ENCODE measurements at regions not wholly inside any gene's neighbourhood (a gene's known extent, or its start where the extent isn't known, plus 50 kb on each side); places are given as distances from the start of the nearest gene placed in this dataset.

GRCh38 chr6:93083337-93084230, 335.8 kb downstream of the EPHA7 start:
- DNase-seq (ENCODE audit: low spot score), result no peak

- no peak for DNase-seq (ENCODE audit: low spot score)
These were observed 337.5 kb downstream of the EPHA7 start for GRCh38 chr6:93081901-93082300.

- no peak for DNase-seq (ENCODE audit: low spot score)
These were observed 340.3 kb downstream of the EPHA7 start for GRCh38 chr6:93079061-93079460.

GRCh38 chr6:93073811-93074210, 345.5 kb downstream of the EPHA7 start:
- no peak for DNase-seq (ENCODE audit: low spot score)

- DNase-seq (ENCODE audit: low spot score), result no peak
These were observed 349.5 kb downstream of the EPHA7 start for GRCh38 chr6:93069856-93070255.

GRCh38 chr6:93059911-93060310, 359.4 kb downstream of the EPHA7 start:
- DNase-seq (ENCODE audit: low spot score), result no peak

GRCh38 chr6:93057584-93057983, 361.8 kb downstream of the EPHA7 start:
- no peak for DNase-seq (ENCODE audit: low spot score)

- DNase-seq (ENCODE audit: low spot score), result no peak
These were observed 371.0 kb downstream of the EPHA7 start for GRCh38 chr6:93048381-93048780.

- no peak for DNase-seq (ENCODE audit: low spot score)
These were observed 372.3 kb downstream of the EPHA7 start for GRCh38 chr6:93047033-93047432.

- DNase-seq (ENCODE audit: low spot score), result no peak
These were observed 374.2 kb downstream of the EPHA7 start for GRCh38 chr6:93045156-93045555.

- no peak for DNase-seq (ENCODE audit: low spot score)
These were observed 379.0 kb downstream of the EPHA7 start for GRCh38 chr6:93040375-93040774.

GRCh38 chr6:93036835-93037234, 382.5 kb downstream of the EPHA7 start:
- no peak for DNase-seq (ENCODE audit: low spot score)

- DNase-seq (ENCODE audit: low spot score), result no peak
These were observed 383.6 kb downstream of the EPHA7 start for GRCh38 chr6:93035756-93036155.

- DNase-seq (ENCODE audit: low spot score), result no peak
These were observed 398.0 kb downstream of the EPHA7 start for GRCh38 chr6:93021235-93021915.

- no peak for DNase-seq (ENCODE audit: low spot score)
These were observed 401.7 kb downstream of the EPHA7 start for GRCh38 chr6:93017626-93018025.

- DNase-seq (ENCODE audit: low spot score), result no peak
These were observed 402.1 kb downstream of the EPHA7 start for GRCh38 chr6:93017213-93017612.

- no peak for DNase-seq (ENCODE audit: low spot score)
These were observed 406.3 kb downstream of the EPHA7 start for GRCh38 chr6:93013054-93013453.

- no peak for DNase-seq (ENCODE audit: low spot score)
These were observed 411.0 kb downstream of the EPHA7 start for GRCh38 chr6:93008375-93008774.

- no peak for DNase-seq (ENCODE audit: low spot score)
These were observed 429.7 kb downstream of the EPHA7 start for GRCh38 chr6:92989656-92990055.

- no peak for DNase-seq (ENCODE audit: low spot score)
These were observed 440.1 kb downstream of the EPHA7 start for GRCh38 chr6:92979281-92979680.

- DNase-seq (ENCODE audit: low spot score), result no peak
These were observed 442.3 kb downstream of the EPHA7 start for GRCh38 chr6:92977018-92977417.

GRCh38 chr6:92967362-92967761, 452.0 kb downstream of the EPHA7 start:
- no peak for DNase-seq (ENCODE audit: low spot score)

GRCh38 chr6:92962846-92963245, 456.5 kb downstream of the EPHA7 start:
- DNase-seq (ENCODE audit: low spot score), result no peak

Measured in CD4-positive, alpha-beta T cell treated with Interleukin-2 at 100 ng/mL for 4 hours (primary cell).